ENCODE measurements at regions not wholly inside any gene's neighbourhood (a gene's known extent, or its start where the extent isn't known, plus 50 kb on each side); places are given as distances from the start of the nearest gene placed in this dataset.
"Not testable (repeated sequence)": the region's sequence is repeated elsewhere in the genome, so short reads cannot be mapped to it uniquely, and the experiment has no call there.

DNA sequence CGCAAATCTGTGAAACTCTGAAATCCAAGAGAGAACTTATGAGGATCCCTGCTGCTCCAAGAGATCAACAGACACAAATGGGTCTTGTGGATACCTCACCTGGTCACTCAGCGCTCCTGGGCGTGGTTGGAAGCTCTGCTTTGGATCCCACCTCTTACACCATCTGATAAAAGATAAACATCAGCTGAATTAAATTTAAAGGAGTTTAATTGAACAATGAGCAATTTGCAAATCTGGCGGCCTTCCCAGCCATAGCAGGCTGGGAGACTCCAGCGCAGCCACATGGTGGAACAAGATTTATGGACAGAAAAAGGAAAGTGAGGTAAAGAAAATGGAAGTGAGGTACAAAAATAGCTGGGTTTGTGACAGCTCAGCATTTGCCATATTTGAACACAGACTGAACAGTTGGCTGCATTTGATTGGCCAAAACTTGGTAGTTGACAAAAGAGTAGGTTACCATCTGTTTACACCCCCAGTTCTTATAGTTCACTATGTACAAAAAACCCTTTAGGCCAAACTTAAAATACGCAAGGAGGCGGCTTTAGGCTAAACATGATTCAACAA lies 437.3 kb upstream of the NDST3 start:
- Histone ChIP-seq H3K4me3 (replicated peaks; ENCODE audit: low read depth, low read length) (no peak overlapping the region), H3K36me3 (ENCODE audit: control insufficient read depth, insufficient read depth, low read length) (no peaks in the 10 kb centered on the region), H3K27me3 (replicated peaks; ENCODE audit: control insufficient read depth, insufficient read depth, low read length) (no peaks in the 10 kb centered on the region)
- TF ChIP-seq, protein P1, sequence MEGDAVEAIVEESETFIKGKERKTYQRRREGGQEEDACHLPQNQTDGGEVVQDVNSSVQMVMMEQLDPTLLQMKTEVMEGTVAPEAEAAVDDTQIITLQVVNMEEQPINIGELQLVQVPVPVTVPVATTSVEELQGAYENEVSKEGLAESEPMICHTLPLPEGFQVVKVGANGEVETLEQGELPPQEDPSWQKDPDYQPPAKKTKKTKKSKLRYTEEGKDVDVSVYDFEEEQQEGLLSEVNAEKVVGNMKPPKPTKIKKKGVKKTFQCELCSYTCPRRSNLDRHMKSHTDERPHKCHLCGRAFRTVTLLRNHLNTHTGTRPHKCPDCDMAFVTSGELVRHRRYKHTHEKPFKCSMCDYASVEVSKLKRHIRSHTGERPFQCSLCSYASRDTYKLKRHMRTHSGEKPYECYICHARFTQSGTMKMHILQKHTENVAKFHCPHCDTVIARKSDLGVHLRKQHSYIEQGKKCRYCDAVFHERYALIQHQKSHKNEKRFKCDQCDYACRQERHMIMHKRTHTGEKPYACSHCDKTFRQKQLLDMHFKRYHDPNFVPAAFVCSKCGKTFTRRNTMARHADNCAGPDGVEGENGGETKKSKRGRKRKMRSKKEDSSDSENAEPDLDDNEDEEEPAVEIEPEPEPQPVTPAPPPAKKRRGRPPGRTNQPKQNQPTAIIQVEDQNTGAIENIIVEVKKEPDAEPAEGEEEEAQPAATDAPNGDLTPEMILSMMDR (IDR thresholded peaks at IDR 0.05; ENCODE audit: insufficient read depth, low read length, poor library complexity, severe bottlenecking), result no peak
- no peak for DNase-seq (ENCODE audit: extremely low read depth, insufficient read length)

DNA sequence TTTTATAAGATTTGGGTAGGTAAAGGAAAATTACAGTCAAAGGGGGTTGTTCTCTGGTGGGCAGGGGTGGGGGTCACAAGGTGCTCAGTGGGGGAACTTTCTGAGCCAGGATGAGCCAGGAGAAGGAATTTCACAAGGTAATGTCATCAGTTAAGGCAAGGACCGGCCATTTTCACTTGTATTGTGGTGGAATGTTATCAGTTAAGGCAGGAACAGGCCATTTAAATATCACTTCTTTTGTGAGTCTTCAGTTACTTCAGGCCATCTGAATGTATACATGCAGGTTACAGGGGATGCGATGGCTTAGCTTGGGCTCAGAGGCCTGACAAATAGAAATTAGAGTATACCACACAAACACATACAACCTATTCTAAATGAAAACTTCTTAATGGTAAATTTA lies 434.9 kb upstream of the NDST3 start:
- H3K36me3 ChIP-seq (ENCODE audit: control insufficient read depth, insufficient read depth, low read length); H3K27me3 ChIP-seq (replicated peaks; ENCODE audit: control insufficient read depth, insufficient read depth, low read length); DNase-seq (ENCODE audit: extremely low read depth, insufficient read length); H3K4me3 ChIP-seq (replicated peaks; ENCODE audit: low read depth, low read length): not testable (repeated sequence)

DNA sequence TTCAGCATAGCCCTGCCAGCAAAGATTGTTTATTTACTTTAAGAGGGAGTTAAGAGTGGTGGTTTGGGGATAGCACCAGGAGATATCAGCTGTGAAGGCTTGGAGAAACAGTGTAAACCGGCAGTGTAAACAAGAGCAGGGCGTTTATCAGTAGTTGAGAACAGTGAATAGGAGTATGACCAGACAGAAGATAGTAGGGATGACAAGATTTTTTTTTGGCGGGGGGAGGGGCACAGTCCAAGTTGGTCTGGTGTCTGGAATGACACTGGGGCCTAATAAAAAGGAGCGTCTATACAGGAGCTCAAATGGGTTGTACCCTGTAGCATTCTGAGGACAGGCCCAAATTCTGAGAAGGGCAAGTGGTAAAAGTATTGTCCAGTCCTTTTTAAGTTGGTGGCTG lies 433.4 kb upstream of the NDST3 start:
- H3K4me3 ChIP-seq (replicated peaks; ENCODE audit: low read depth, low read length); H3K27me3 ChIP-seq (replicated peaks; ENCODE audit: control insufficient read depth, insufficient read depth, low read length); H3K36me3 ChIP-seq (ENCODE audit: control insufficient read depth, insufficient read depth, low read length); DNase-seq (ENCODE audit: extremely low read depth, insufficient read length): not testable (repeated sequence)

DNA sequence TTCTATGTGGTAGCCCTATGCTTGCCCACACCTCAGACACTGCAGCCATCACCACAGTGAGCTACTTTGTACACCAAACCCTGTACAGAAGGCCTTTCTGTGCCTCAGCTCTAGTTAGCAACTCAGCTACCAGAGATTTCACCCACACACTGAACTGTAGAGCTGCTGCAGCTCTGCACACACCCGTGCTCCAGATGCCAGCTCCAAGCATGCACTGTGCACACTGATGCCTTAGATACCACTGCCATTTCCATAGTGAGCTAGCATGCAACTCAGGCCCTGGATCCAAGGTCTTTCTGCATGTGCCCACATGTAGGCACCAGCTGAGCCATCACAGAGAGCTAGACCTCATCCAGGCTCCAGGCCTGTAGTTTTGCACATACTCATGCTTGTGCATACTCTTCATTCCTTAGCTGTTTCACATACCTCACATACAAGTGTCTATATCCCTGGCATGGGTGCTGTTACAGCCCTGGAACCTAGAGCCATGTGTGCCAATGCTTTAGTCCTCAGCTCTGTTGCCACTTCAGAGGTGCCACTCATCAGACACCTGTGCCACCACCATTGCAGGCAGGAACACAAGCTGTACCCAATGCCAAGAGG lies 423.5 kb upstream of the NDST3 start:
- Histone ChIP-seq H3K27me3 (replicated peaks; ENCODE audit: control insufficient read depth, insufficient read depth, low read length) (no peaks in the 10 kb centered on the region), H3K36me3 (ENCODE audit: control insufficient read depth, insufficient read depth, low read length) (no peaks in the 10 kb centered on the region), H3K4me3 (replicated peaks; ENCODE audit: low read depth, low read length) (no peak overlapping the region)
- TF ChIP-seq, protein P1 (IDR thresholded peaks at IDR 0.05; ENCODE audit: insufficient read depth, low read length, poor library complexity, severe bottlenecking), result no peak
- DNase-seq (ENCODE audit: extremely low read depth, insufficient read length), result no peak

DNA sequence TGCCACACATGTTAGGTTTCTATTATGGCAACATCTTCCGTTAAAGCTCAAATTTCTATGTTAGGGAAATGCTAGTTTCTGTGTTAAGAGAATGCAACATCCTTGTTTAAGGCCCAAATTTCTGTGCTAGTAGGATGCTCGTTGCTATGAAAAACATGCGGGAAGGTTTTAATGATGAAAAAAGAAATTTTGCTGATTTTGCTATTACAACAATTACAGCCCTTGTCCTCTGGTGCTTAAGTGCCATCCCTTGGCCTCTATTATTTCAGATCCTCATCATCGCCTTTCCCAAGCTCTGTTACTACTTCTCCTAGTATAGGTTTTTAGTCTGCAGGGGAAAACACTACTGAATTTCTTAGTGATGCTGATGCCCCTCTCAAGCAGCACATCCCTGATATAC lies 412.6 kb upstream of the NDST3 start:
- no peaks in the 10 kb centered on the region for H3K27me3 ChIP-seq (replicated peaks; ENCODE audit: control insufficient read depth, insufficient read depth, low read length)
- TF ChIP-seq, protein P1 (IDR thresholded peaks at IDR 0.05; ENCODE audit: insufficient read depth, low read length, poor library complexity, severe bottlenecking), result no peak
- H3K4me3 ChIP-seq (replicated peaks; ENCODE audit: low read depth, low read length), result no peak overlapping the region
- no peaks in the 10 kb centered on the region for H3K36me3 ChIP-seq (ENCODE audit: control insufficient read depth, insufficient read depth, low read length)
- DNase-seq (ENCODE audit: extremely low read depth, insufficient read length), result no peak

DNA sequence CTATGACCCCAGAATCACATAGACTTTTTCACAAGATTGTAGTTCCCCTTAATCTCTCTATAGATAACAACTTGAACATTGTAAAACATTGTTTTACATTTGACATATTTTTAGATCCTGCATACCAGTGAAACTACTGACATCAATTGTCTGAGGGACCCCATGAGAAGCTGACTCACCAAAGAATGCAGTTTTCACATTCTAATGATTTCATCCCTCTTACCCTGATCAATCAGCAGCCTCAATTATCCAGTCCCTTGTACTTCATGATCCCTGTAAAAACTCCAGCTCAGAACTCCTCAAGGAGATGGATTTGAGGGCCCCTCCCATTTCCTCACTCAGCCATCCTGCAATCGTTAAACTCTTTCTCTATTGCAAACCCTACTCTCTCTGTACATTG lies 411.0 kb upstream of the NDST3 start:
- Histone ChIP-seq H3K4me3 (replicated peaks; ENCODE audit: low read depth, low read length) (no peak overlapping the region), H3K36me3 (ENCODE audit: control insufficient read depth, insufficient read depth, low read length) (no peaks in the 10 kb centered on the region), H3K27me3 (replicated peaks; ENCODE audit: control insufficient read depth, insufficient read depth, low read length) (no peaks in the 10 kb centered on the region)
- no peak for DNase-seq (ENCODE audit: extremely low read depth, insufficient read length)
- TF ChIP-seq, protein P1 (IDR thresholded peaks at IDR 0.05; ENCODE audit: insufficient read depth, low read length, poor library complexity, severe bottlenecking), result no peak

DNA sequence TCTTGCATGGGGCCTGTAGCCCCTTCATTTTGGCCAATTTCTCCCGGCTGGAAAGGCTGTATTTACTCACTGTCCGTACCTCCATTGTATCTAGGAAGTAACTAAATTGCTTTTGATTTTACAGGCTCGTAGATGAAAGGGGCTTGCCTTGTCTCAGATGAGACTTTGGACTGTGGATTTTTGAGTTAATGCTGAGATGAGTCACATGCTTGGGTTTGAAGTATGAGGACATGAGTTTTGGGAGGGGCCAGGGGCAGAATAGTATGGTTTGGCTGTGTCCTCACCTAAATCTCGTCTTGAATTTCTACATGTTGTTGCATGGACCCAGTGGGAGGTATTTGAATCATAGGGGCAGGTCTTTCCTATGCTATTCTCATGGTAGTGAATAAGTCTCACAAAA lies 407.6 kb upstream of the NDST3 start:
- DNase-seq (ENCODE audit: extremely low read depth, insufficient read length), result no peak
- no peaks in the 10 kb centered on the region for H3K36me3 ChIP-seq (ENCODE audit: control insufficient read depth, insufficient read depth, low read length)
- H3K4me3 ChIP-seq (replicated peaks; ENCODE audit: low read depth, low read length), result no peak overlapping the region
- TF ChIP-seq, protein P1 (IDR thresholded peaks at IDR 0.05; ENCODE audit: insufficient read depth, low read length, poor library complexity, severe bottlenecking), result no peak
- H3K27me3 ChIP-seq (replicated peaks; ENCODE audit: control insufficient read depth, insufficient read depth, low read length), result no peaks in the 10 kb centered on the region

Measured in GM06990 (cell line).